Endothelial cell of umbilical vein (primary cell): ENCODE measurements at regions not wholly inside any gene's neighbourhood (a gene's known extent, or its start where the extent isn't known, plus 50 kb on each side); places are given as distances from the start of the nearest gene placed in this dataset.

Source experiments
- BruUV-seq: library from RNA; stranded (reverse); fragments of 400-500 nt; replicated peaks from 2 replicates; lab custom pipeline; 2021; lab: Mats Ljungman, UMichigan
- CTCF ChIA-PET: fragments of 300-600, 350-600 bp; sonication (Branson Sonifier 250); formaldehyde crosslinking; loops from one replicate; lab custom pipeline; 2021; ENCODE audit warnings: antibody characterized with exemption, inconsistent platforms; lab: Charles Lee
- POLR2A ChIA-PET: fragments of 300-600, 350-600 bp; sonication (Branson Sonifier 250); formaldehyde crosslinking; loops from one replicate; lab custom pipeline; 2021; ENCODE audit warnings: antibody characterized with exemption, inconsistent platforms; lab: Charles Lee
- DNase-seq: peaks from one replicate; pipeline ENCODE4 v3.0.0-alpha.2; 2011; ENCODE audit warnings: low read depth, low spot score
- FAIRE-seq: peaks from 2 replicates; lab custom pipeline; 2011; peaks lifted over from hg19 to GRCh38; lab: Jason Lieb, UNC
- H2AFZ ChIP-seq: 2 replicates; pipeline ENCODE4 v1.6.0; 2012; ENCODE audit warnings: low read depth, low read length, control low read depth, inconsistent platforms
- H3K27ac ChIP-seq: 2 replicates; pipeline ENCODE4 v1.5.1; 2011; ENCODE audit warnings: low read depth, mild to moderate bottlenecking, control low read depth, low read length, moderate library complexity; ENCODE audit not compliant: insufficient read depth
- H3K27me3 ChIP-seq, 2 experiments: 2 replicates each; pipeline versions ENCODE4 v1.6.0 to v1.6.1; 2011; ENCODE audit warnings: low read length in 2 of 2, mixed read lengths in 1 of 2; ENCODE audit not compliant: control insufficient read depth in 2 of 2, insufficient read depth in 2 of 2
- H3K36me3 ChIP-seq, 2 experiments: 2 replicates in 1 of 2; 3 replicates in 1 of 2; pipeline ENCODE4 v1.5.1; 2011; ENCODE audit warnings: low read length in 2 of 2, mild to moderate bottlenecking in 1 of 2, moderate library complexity in 1 of 2; ENCODE audit not compliant: control insufficient read depth in 2 of 2, insufficient read depth in 2 of 2; ENCODE audit errors: extremely low read depth in 1 of 2
- H3K4me1 ChIP-seq: 3 replicates; pipeline ENCODE4 v1.5.1; 2011; ENCODE audit warnings: mild to moderate bottlenecking, low read length; ENCODE audit not compliant: control insufficient read depth, insufficient read depth; ENCODE audit errors: extremely low read depth
- H3K4me2 ChIP-seq: 2 replicates; pipeline ENCODE4 v1.6.1; 2011; ENCODE audit warnings: low read length, control low read depth, mixed read lengths; ENCODE audit not compliant: insufficient read depth
- H3K4me3 ChIP-seq, 3 experiments: fragments of 200-600 bp in 1 of 3; sonication (generic), shearing (Covaris generic) in 1 of 3; replicated peaks in 1 of 3; 2 replicates each; pipeline ENCODE4 v1.5.1; 2011 to 2016; ENCODE audit warnings: control low read depth in 3 of 3, low read length in 3 of 3, mild to moderate bottlenecking in 2 of 3, inconsistent platforms in 1 of 3, low read depth in 1 of 3, moderate library complexity in 1 of 3; ENCODE audit not compliant: insufficient read depth in 1 of 3
- H3K79me2 ChIP-seq: 2 replicates; pipeline ENCODE4 v1.6.0; 2012; ENCODE audit warnings: low read length, inconsistent platforms; ENCODE audit not compliant: control insufficient read depth, insufficient read depth
- H3K9ac ChIP-seq: replicated peaks from 2 replicates; pipeline ENCODE3; 2011; ENCODE audit warnings: low read length, control low read depth; ENCODE audit not compliant: insufficient read depth; ENCODE audit errors: extremely low read depth
- H3K9me1 ChIP-seq: replicated peaks from 3 replicates; pipeline ENCODE4 v1.6.0; 2011; ENCODE audit warnings: mild to moderate bottlenecking, low read length; ENCODE audit not compliant: control insufficient read depth, insufficient read depth; ENCODE audit errors: extremely low read depth
- H3K9me3 ChIP-seq: replicated peaks from 2 replicates; pipeline ENCODE4 v1.5.1; 2012; ENCODE audit warnings: low read length, inconsistent platforms; ENCODE audit not compliant: control insufficient read depth, insufficient read depth
- H4K20me1 ChIP-seq: replicated peaks from 2 replicates; pipeline ENCODE3; 2011; ENCODE audit warnings: mild to moderate bottlenecking, low read length; ENCODE audit not compliant: control insufficient read depth, insufficient read depth; ENCODE audit errors: extremely low read depth
- EZH2 ChIP-seq: IDR thresholded peaks from 2 replicates; pipeline ENCODE4 v1.6.1; 2012; ENCODE audit warnings: borderline replicate concordance, low read depth, mild to moderate bottlenecking, moderate library complexity, low read length, inconsistent platforms; ENCODE audit not compliant: severe bottlenecking
- FOS ChIP-seq: IDR thresholded peaks from 2 replicates; pipeline ENCODE4 v1.6.1; 2011; ENCODE audit warnings: mild to moderate bottlenecking, low read length, moderate library complexity, borderline replicate concordance; ENCODE audit not compliant: insufficient read depth
- GATA2 ChIP-seq: IDR thresholded peaks from 2 replicates; pipeline ENCODE4 v1.7.0; 2011; ENCODE audit warnings: low read depth, mild to moderate bottlenecking, moderate library complexity, mixed read lengths, low read length; ENCODE audit not compliant: insufficient read length, insufficient read depth
- JUN ChIP-seq: IDR thresholded peaks from 2 replicates; pipeline ENCODE4 v1.6.1; 2011; ENCODE audit warnings: borderline replicate concordance, low read depth; ENCODE audit not compliant: insufficient read length, insufficient read depth
- MYC ChIP-seq: IDR thresholded peaks from one replicate; pipeline ENCODE4 v1.6.1; 2011; ENCODE audit warnings: mild to moderate bottlenecking, low read depth, low read length
- POLR2A ChIP-seq: IDR thresholded peaks from 2 replicates; pipeline ENCODE4 v1.6.1; 2012; ENCODE audit warnings: low read depth, mild to moderate bottlenecking, control low read depth, low read length
- dilution Hi-C: fragments of 300-500 bp; cut with MboI; formaldehyde crosslinking; loops from one replicate; pipeline ENCODE4 v1.15.0; 2019; ENCODE audit warnings: low sequenced_read_pairs; ENCODE audit not compliant: extremely low pct_ligation_motif_present
- intact Hi-C: fragments of 100-400 bp; cut with micrococcal nuclease; formaldehyde crosslinking; loops from one replicate; pipeline ENCODE4 v1.10.0; 2022
- TF ChIP-seq, protein P1 (sequence below), 2 donors: IDR thresholded peaks; 1 replicate in 1 of 2; 2 replicates in 1 of 2; pipeline ENCODE4 v1.5.1; 2011; ENCODE audit warnings: low read length in 2 of 2, mild to moderate bottlenecking in 2 of 2, moderate library complexity in 2 of 2, control low read depth in 1 of 2, inconsistent platforms in 1 of 2, low read depth in 1 of 2; ENCODE audit not compliant: insufficient read depth in 1 of 2; ENCODE audit errors: extremely low read depth in 1 of 2

DNA sequence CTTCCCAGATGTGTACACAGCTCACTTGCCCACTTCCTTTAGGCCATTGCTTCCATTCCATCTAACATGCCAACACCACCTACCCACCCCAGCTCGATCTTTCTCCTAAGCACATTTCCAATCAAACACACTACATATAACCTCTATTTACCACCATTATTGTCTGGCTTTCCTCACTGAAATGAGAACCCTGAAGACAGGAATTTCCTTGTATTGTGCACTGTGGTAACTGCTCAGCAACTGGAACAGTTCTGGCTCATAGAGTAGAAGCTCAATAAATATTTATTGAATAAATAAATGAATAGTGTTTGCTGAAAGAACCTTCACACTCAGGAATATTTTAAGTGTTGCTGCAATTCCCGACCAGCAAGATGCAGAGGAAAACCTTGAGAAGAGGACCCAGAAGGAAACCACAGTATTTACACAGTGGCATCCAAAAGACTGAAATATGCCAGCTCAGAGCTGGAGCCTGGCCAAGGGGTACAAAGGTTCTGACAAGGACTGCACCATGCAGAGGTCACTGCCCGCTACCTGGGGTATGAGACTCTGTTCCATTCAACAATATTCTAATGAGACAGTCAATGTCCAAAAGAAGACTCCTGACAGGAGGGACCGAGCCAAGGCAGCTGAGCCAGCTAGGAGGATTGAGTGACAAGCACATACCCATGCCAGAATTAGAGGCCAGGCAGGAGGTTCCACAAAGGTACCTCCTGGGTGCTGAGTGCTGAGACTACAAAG, 168.8 kb downstream of the NUP210 start:
- H3K4me2 ChIP-seq, result no peak overlapping the region
- no peaks in the 10 kb centered on the region for H4K20me1 ChIP-seq
- no TSS peak for BruUV-seq
- FAIRE-seq (no peak), DNase-seq (no peak)
- no peaks in the 10 kb centered on the region for H3K36me3 ChIP-seq
- H3K9me1 ChIP-seq, result no peaks in the 10 kb centered on the region
- CTCF ChIA-PET, result no interaction called here
- no peaks in the 10 kb centered on the region for H3K79me2 ChIP-seq
- no peak overlapping the region for H2AFZ ChIP-seq
- no peaks in the 10 kb centered on the region for H3K9me3 ChIP-seq
- intact Hi-C loops, result no loop called here
- POLR2A ChIA-PET, result no interaction called here
- dilution Hi-C loops, result no loop called here
- no peak overlapping the region for H3K27ac ChIP-seq
- TF ChIP-seq POLR2A (no peak), EZH2 (no peak), FOS (no peak), GATA2 (no peak), MYC (no peak), JUN (no peak)
- TF ChIP-seq, protein P1, sequence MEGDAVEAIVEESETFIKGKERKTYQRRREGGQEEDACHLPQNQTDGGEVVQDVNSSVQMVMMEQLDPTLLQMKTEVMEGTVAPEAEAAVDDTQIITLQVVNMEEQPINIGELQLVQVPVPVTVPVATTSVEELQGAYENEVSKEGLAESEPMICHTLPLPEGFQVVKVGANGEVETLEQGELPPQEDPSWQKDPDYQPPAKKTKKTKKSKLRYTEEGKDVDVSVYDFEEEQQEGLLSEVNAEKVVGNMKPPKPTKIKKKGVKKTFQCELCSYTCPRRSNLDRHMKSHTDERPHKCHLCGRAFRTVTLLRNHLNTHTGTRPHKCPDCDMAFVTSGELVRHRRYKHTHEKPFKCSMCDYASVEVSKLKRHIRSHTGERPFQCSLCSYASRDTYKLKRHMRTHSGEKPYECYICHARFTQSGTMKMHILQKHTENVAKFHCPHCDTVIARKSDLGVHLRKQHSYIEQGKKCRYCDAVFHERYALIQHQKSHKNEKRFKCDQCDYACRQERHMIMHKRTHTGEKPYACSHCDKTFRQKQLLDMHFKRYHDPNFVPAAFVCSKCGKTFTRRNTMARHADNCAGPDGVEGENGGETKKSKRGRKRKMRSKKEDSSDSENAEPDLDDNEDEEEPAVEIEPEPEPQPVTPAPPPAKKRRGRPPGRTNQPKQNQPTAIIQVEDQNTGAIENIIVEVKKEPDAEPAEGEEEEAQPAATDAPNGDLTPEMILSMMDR (IDR thresholded peaks at IDR 0.05; ENCODE audit: extremely low read depth in 1 of 2, insufficient read depth in 1 of 2, low read depth in 1 of 2, low read length in 2 of 2), result no peak
- H3K4me3 ChIP-seq, result no peak overlapping the region
- H3K9ac ChIP-seq, result no peak overlapping the region
- H3K27me3 ChIP-seq, result no peaks in the 10 kb centered on the region
- H3K4me1 ChIP-seq, result no peaks in the 10 kb centered on the region
